ENCODE measurements at regions not wholly inside any gene's neighbourhood (a gene's known extent, or its start where the extent isn't known, plus 50 kb on each side); places are given as distances from the start of the nearest gene placed in this dataset.
"Not testable (repeated sequence)": the region's sequence is repeated elsewhere in the genome, so short reads cannot be mapped to it uniquely, and the experiment has no call there.

DNA sequence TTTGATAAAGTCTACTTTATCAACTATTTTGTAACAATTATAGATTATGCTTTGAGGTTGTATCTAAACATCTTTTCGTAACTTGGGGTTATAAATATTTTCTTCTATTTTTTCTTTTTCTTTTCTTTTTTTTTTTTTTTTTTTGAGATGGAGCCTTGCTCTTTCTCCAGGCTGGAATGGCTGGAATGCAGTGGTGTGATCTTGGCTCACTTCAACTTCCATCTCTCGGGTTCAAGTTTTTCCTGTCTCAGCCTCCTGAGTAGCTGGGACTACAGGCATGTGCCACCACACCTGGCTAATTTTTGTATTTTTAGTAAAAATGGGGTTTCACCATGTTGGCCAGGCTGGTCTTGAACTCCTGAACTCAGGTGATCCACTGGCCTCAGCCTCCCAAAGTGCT lies 108.8 kb downstream of the CDC14C start:
- TF ChIP-seq POLR2A (IDR thresholded peaks at IDR 0.05): not testable (repeated sequence)
- TF ChIP-seq, protein P1, sequence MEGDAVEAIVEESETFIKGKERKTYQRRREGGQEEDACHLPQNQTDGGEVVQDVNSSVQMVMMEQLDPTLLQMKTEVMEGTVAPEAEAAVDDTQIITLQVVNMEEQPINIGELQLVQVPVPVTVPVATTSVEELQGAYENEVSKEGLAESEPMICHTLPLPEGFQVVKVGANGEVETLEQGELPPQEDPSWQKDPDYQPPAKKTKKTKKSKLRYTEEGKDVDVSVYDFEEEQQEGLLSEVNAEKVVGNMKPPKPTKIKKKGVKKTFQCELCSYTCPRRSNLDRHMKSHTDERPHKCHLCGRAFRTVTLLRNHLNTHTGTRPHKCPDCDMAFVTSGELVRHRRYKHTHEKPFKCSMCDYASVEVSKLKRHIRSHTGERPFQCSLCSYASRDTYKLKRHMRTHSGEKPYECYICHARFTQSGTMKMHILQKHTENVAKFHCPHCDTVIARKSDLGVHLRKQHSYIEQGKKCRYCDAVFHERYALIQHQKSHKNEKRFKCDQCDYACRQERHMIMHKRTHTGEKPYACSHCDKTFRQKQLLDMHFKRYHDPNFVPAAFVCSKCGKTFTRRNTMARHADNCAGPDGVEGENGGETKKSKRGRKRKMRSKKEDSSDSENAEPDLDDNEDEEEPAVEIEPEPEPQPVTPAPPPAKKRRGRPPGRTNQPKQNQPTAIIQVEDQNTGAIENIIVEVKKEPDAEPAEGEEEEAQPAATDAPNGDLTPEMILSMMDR (IDR thresholded peaks at IDR 0.05): not testable (repeated sequence)
